ENCODE measurements at regions not wholly inside any gene's neighbourhood (a gene's known extent, or its start where the extent isn't known, plus 50 kb on each side); places are given as distances from the start of the nearest gene placed in this dataset.

DNA sequence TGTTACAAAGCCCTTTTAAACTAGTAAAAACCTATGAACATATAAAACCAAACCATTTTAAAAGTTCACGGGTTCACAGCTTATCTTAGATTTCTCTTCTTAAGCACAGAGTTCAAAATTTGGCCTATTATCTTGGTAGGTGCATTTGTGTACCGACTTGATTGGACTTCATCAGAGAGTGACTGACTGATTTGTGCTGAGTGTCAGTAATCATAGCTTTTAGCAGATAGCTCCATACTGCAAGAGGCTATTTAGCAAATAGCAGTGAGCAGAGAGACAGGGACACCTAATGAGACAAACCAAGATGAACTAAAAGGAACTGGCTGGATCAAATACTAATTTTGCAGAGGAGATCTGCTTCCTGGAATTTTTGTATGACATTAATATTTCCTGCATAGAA is 274.5 kb downstream of the PRR16 start:
- no peak for DNase-seq (ENCODE audit: low spot score)

DNA sequence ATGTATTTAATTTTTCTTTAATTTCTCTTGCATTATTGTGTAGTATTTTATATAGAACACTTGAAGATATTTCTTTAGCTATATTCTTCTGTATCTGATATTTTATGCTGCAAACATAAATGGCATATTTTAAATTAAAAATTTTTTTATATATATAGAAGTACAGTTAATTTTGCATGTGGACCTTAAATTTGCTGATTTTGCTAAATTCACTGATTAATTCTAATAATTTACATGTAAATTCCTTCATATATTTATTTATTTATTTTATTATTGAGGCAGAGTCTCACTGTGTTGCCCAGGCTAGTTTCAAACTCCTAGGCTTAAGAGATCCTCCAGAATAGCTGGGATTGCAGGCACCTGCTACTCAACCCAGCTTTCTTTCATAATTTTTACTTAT is 276.9 kb downstream of the PRR16 start:
- no peak for DNase-seq (ENCODE audit: low spot score)

DNA sequence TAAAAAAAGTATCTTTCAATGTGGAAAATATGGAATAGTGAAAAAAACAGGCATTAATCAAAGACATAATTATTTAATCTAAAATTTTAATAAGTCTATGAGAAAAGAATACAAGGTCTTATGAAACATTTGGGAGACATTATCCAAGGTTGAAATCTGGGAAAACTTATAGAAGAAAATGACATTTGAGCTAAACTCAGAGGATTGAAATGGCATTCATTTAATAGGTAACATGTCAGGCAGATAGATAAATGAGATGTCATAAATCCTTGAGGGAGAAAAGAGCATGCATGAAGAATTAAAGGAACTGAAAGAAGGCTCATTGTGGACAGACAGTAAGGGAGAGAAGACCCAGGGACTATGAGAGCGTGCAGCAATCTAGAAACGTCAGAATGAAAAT is 284.4 kb downstream of the PRR16 start:
- DNase-seq (ENCODE audit: low spot score), result no peak

DNA sequence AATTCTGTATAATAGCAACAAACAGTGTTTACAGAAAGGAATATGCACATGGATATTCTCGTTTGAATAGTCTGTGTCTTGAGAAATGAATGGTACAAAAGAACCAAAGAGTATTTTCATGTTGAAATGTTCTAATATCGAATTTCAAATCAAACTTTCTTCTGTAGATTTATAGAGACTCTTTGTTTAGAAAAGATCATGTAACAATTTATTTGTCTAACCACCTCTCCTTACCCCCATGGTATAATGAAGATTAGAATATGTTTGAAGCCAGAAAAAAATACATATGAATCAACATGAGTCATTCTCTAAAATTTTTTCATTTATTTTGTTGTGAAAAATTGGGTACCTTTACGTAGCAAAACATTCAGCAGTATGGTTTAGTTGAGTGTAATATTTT is 285.6 kb downstream of the PRR16 start:
- no peak for DNase-seq (ENCODE audit: low spot score)

DNA sequence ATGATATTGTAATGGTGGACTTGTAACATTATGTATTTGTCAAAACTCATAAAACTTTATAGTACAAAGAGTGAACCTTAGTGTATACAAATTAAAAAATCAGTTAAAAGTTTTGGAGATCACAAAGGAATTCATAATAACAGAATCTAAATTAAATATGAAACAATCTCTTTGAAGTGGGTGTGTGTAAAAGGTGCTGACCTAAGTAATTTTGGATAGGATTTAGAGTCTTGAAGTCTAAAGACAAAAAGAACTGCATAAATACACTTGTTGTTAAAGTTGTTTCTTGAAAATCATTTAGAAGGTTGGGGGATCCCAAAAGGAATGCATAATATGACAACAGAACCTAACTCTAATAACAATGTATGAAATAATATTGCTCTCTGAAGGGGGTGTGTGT is 295.5 kb downstream of the PRR16 start:
- DNase-seq (ENCODE audit: low spot score), result no peak

DNA sequence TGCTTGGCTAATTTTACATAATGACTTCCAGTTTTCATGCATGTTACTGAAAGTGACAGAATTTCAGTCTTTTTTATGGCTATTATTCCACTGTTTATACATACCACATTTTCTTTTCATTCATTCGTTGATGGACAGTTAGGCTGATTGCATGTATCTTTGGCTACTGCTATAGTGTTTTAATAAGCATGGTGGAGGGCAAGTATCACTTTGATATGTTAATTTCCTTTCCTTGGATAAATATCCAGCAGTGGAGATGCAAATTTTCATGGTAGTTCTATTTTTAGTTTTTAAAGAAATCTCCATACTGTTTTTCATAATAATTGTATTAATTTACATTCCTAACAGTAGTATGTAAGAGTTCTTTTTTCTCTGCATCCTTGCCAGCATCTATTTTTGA is 297.9 kb downstream of the PRR16 start:
- DNase-seq (ENCODE audit: low spot score), result no peak

DNA sequence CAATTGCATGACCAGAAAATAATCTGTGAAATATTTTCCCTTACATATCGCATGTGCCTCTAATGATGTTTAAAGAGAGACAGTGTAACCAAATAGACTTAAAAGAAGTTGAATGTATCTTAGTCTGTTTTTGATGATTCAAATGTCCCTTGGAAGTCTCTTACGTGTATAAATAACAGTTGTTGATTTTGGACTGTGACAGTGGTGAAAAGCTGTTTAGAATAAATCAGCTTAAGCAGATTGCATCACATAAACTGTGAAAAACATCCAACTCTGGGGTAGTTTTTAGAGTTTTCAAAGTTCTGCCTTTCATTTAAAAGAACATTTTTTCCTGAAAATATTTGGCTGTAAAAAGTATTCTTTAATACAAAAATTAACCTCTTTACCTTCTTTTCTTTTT is 301.1 kb downstream of the PRR16 start:
- no peak for DNase-seq (ENCODE audit: low spot score)

DNA sequence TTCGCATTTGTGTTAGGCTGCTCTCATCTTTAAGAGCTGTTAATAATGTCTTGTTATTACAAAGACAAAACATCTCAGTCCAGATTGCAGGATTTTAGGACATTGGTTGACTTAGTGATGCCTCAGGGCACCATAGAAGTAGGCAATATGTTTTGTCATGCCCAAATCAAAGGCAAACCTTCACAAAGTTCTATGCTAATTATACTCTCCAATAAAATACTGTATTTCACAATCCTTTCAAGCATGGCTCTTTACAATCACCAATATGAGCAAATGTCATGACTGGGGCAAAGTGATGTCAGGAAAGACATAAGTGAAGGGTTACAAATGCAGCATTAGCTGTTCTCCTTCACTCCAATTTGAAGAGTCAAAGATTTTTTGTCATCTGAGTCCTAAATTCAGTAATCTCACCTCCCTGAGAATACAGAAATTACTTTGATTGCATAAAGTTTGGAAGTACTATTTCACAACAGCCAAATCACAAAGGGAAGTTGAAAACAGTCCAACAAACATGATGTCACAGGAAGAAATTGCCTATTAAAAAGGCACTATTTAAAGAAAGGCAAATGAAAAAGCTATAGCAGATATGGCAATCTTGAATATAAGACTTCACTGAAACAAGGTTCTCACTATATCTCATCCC is 303.2 kb downstream of the PRR16 start:
- no peak for DNase-seq (ENCODE audit: low spot score)

DNA sequence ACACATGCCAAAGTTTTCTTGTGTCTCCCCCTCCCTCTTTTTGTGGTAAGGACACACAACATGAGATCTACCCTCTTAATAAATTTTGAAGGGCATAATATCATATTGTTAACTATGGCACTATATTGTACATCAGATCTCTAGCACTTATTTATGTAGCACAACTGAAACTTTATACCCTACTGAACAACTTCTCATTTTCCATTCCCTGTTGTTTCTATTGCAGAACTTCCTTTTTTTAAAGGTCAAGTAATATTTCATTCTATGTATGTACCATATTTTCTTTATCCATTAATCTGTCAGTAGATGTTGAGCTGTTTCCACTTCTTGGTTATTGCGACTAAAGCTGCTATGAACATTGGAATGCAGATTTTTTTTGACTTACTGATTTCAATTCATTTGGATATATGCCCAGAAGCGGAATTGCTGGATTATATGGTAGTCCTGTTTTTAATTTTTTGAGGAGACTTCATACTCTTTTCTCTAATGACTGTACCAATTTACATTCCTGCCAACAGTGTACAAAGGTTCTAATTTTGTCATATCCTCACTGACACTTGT is 305.3 kb downstream of the PRR16 start:
- DNase-seq (ENCODE audit: low spot score), result no peak

DNA sequence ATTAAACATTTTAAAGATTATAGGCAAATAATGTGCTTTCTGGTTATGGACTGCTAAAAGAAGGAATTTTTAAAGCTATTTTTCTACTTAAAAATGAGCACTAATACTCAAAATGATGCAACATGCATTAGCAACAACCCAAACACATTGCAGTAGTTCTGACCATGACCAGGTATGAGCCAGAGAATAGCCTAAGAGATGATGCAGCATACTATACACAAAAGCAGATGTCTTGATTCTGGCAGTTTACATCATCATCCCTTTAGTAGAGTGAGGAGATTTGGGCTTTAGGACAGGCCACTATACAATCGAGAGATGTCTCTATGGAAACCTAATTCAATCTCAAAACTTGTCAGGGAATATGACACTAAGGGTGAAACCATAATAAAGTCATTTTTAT is 307.1 kb downstream of the PRR16 start:
- DNase-seq (ENCODE audit: low spot score), result no peak

DNA sequence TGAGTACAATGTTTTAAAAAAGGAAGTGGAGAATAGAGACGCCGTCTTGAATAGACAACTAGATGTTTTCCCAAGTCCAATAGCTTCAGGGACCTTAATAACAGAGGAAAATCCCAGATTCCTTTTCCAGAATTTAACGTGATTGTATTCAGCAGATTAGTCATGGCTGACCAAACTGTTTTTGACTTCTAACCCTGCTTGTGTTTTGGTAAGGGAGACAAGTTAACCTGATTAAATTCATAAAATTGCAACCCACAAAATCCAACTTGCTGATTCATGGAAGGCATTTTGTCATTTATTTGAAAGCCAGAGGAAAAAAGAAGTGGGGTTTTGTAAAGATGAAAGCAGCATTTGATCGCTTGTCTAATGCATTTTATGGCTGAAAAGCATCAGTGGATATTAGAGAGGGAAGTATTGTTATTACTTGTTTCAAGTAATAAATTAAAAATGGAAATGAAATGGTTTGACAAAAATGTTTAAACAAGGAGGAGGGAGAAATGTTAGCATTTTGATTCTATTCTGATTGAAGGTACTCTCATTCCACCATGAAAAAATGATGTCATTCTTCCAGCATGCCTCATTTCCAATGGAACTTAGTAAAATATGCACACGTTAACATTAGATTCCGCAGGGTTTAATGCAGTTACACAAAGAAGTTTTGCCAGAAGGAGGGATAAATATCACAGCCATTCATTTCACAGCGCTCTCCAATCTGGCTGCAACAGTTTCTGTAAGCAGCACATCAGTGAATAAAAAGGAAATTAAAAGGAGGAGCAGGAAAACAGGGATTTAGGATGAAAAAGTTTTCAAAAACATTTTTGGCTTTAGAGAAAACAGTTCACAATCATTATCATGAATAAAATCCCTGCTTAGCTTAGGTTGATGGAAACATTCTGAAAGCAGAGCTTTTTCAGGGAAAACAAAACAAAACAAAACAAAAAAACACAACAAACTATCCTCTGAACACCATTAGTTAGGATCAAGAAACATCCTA is 314.7 kb downstream of the PRR16 start:
- DNase-seq (ENCODE audit: low spot score), result no peak

DNA sequence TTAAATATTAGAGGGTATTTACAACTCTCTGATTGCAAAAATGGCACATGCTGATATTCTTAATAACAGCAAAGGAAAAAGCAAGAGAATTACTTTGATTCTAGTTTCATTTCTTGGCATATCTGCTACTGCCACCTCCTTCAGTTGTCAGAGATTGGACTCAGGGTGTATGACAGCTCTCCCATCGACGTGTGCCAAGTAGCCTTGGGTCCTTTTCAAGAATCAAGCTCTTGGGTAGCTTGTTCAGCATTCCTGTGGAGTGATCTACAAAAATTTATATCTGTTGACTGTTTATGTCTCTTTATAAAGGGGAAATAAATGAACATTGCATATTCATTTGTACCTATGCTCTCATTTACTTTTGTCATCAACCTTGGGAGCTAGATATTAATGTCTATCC is 315.6 kb downstream of the PRR16 start:
- DNase-seq (ENCODE audit: low spot score), result no peak

DNA sequence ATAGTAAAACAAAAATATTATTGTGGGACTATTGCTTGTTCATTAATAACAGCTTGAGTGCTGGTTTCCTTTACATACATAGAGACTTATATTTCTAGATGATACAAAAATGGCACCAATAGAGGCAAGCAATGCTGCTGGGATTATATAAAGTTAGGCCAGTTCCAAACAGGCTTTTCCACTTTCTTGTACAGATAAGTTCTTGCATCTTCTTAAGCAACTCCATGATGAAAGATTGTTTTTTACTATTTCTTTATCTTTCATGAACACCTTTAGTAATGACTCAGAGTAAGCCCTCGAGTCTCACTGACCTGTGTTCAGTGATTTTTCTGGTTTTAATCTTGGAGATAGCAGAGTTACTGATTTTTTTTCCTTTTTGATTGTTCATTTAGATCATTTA is 324.4 kb downstream of the PRR16 start:
- DNase-seq (ENCODE audit: low spot score), result no peak

DNA sequence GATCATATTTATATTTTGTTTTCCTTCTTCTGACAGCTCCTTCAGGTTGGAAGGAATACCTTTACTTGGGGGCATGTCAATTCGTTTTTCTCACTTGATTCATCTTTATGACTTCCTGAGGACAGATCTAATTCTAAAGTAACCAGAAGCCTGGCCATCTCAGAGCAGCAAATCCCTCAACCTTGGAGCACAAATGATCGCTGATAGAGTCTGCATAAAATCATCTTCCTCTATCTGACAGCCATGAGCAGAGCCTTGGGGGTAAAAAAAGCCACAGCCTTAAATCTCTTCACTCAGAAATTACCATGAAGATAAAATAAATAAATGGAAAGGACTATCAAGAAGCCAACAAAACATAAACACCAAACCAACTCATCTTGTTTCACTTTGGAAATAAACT is 325.8 kb downstream of the PRR16 start:
- DNase-seq (ENCODE audit: low spot score), result no peak

DNA sequence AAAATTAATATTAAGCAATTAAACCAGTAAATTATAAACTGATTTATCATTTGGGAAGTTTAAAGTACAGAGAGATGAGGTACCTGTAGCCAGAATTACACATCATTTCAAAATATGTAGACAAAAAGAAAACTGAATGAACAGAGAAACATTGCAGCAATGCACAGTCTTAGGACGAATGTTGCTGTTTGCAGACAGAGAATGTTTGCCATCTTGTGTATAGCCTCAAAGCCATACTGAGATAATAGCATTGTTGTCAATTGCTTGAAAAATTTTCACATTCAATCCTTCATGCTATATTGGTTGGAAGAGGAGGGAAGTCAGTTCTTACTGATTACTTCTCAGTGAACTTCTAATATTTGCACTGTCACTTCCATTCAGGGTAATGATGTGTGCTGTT is 326.2 kb downstream of the PRR16 start:
- DNase-seq (ENCODE audit: low spot score), result no peak

DNA sequence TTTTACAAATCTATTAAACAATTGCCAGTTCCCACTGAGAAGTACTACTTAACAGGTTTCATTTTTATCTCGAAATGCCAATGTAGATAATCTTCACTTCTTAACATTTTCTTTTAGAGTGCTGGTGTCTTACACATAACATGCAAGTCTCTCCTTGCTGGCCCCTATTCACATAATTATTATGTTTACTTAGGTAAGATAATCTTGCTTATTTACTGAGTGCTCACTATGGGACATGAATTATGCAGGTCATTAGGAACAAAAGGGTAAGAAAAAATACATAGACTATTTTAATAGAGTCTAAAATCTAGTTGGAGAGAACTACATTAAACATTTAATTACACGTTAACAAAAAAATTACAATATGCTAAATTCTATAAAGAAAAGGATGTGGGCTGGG is 328.4 kb downstream of the PRR16 start:
- no peak for DNase-seq (ENCODE audit: low spot score)

DNA sequence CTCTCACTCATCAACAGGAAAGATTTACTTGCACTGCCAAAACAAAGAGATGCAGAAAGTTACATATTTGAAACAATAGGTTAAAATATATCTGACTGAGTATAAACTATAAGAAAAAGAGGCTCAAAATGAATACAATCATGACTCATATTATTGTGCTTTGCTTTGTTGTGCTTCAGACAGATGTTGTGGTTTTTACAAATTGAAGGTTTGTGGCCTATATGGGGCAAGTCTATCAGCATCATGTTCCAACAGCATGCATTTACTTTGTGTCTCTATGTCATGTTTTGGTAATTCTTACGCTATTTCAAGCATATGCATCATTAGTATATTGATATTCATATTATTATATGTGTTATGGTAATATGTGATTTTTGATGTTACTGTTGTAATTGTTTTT is 330.0 kb downstream of the PRR16 start:
- no peak for DNase-seq (ENCODE audit: low spot score)

DNA sequence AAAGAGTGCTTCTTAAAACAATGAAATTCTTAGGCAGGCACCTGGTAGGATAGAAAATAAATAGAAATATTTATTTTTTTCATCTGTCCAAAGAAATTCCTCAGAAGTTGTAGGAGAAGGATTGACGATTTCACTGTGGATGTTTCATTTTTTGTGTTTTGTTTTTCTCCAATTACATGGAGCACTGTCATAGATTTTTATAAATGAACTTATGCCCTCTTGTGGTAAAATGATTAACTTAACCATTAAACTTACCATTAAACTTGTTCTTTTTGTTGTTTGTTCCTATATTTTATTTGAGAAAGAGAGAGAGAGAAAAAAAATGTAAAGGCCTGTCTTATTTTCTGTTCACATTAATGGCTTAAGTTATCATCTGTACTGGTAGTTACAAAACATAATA is 339.2 kb downstream of the PRR16 start:
- no peak for DNase-seq (ENCODE audit: low spot score)

DNA sequence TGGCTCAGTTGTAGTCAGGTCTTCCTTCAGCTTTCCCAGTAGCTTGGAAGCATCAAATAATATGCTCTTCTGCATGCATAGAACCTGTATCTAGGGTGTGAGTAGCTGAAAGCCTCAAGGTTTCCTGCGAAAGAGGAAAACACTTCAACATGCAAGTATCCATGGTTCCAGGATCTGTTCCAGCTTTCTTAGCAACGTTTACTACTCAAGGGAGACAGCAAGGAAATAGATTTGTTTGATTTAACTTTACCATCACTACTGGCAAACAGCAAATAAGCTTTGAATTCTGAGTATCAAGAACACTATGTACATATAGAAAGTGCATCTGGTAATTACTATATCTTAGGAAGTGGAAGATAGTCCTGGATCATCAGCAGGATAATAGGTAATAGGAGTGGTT is 341.0 kb downstream of the PRR16 start:
- DNase-seq (ENCODE audit: low spot score), result no peak

DNA sequence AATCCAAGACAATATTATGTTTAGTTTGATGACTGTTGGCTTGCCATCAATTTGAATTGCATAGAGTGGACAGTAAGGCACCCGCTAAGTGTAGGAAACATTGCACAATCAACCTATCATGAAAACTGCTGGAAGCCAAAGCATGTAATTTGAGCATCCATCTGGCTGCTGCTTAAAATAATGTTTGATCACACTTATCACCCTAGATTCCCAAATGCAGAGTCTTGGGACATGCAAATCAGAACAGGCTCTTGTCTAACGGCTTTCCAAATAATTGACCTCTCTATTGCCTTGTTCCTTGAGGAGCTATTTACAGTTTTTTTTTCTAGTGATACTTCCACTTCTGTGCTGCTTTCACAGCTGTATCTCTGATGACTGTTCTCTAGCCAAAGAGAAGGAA is 342.1 kb downstream of the PRR16 start:
- DNase-seq (ENCODE audit: low spot score), result no peak

DNA sequence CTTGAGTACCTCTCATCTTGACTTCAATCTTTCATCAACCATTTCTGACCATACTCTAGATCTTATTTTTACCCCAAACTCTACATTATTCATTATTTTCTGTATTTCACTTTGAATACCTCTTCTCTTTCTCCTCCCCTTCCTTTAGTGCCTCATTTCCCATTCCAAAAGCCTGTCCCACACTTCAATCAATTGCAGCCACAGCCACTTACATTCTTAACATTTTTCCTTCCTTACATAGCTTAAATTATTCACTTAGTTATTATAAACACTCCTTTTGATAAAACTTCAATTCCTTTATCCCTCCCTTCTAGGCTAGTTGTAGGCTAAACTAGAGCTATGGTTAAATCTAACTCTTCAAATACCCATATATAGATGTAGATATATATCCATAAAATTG is 344.0 kb downstream of the PRR16 start:
- no peak for DNase-seq (ENCODE audit: low spot score)

DNA sequence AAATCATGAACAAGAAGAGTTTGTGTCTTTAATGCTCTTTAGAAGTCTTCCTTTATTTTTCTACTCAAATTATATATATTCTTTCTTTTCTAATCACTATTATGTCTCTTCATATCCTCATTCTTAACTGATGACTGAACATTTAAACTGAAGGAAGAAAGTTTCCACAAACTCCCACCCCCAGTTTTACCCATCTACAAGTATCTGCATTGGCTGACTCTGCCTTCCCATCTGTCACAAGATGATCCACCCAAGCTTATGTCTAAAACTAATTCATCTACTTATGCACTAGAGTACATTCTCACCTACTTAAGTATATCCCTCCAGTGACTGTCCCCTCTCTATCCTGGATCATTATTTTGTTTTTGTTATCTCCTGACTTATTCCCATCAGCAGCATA is 344.5 kb downstream of the PRR16 start:
- DNase-seq (ENCODE audit: low spot score), result no peak

DNA sequence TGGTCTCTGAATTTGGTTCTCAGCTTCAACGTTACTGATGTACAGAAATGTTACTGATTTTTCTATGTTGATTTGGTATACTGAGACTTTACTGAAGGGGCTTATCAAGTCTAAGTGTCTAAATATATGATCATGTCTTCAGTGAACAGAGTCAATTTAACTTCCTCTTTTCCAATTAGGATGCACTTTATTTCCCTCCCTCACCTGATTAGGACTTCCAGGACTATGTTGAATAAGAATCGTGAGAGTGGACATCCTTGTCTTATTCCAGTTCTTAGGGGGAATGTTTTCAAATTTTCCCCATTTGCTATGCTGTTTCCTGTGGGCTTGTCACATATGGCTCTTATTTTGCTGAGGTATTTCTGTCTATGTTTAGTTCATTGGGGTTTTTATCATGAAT is 349.5 kb downstream of the PRR16 start:
- no peak for DNase-seq (ENCODE audit: low spot score)
